Testis (tissue), 2 donors: ENCODE measurements at regions not wholly inside any gene's neighbourhood (a gene's known extent, or its start where the extent isn't known, plus 50 kb on each side); places are given as distances from the start of the nearest gene placed in this dataset.

ENCODE experiments used
- DNase-seq: peaks from one replicate; pipeline ENCODE4 v3.0.0-alpha.2; 2019
- H3K27ac ChIP-seq, 2 donors: fragments of 200-600 bp; sonication (generic); one replicate each; pipeline ENCODE4 v1.5.1; 2019
- H3K27me3 ChIP-seq: fragments of 200-600 bp; sonication (generic); one replicate; pipeline ENCODE4 v1.5.1; 2019
- H3K36me3 ChIP-seq: fragments of 200-600 bp; sonication (generic); one replicate; pipeline ENCODE4 v1.5.1; 2017; ENCODE audit warnings: low read depth; ENCODE audit errors: missing control alignments
- H3K4me1 ChIP-seq: fragments of 200-600 bp; sonication (generic); one replicate; pipeline ENCODE4 v1.5.1; 2019
- H3K4me3 ChIP-seq, 2 donors: fragments of 200-600 bp; sonication (generic); one replicate each; pipeline ENCODE4 v1.5.1; 2017 to 2019
- H3K9me3 ChIP-seq: fragments of 200-600 bp; sonication (generic); one replicate; pipeline ENCODE4 v1.5.1; 2017
- CTCF ChIP-seq, 3 experiments: fragments of 450-650 bp in 2 of 3; fragments of 200-600 bp in 1 of 3; sonication (generic) in 1 of 3; IDR thresholded peaks; one replicate each; pipeline ENCODE4 v1.5.1; 2016 to 2019; ENCODE audit warnings: antibody characterized with exemption in 3 of 3, mild to moderate bottlenecking in 2 of 3, moderate library complexity in 1 of 3
- POLR2A ChIP-seq: fragments of 450-650 bp; IDR thresholded peaks from one replicate; pipeline ENCODE4 v1.6.1; 2017; ENCODE audit warnings: antibody characterized with exemption, mild to moderate bottlenecking, moderate library complexity
- WGBS, 2 donors: methylation state at CpG; one replicate each; pipeline ENCODE4 v1.1.5; 2018; 5-methylcytosine and 5-hydroxymethylcytosine counted together
- intact Hi-C: fragments of 100-400 bp; cut with DNase I; formaldehyde crosslinking; loops from one replicate; pipeline ENCODE4 v1.15.1; 2023; ENCODE audit warnings: low total_unique reads

GRCh38 chr5:130287438-130287837, 383.2 kb downstream of the CHSY3 start:
- Histone ChIP-seq H3K27me3 (no peaks in the 10 kb centered on the region), H3K4me1 (no peaks in the 10 kb centered on the region), H3K27ac (no peak overlapping the region), H3K4me3 (no peak overlapping the region), H3K36me3 (no peaks in the 10 kb centered on the region), H3K9me3 (no peaks in the 10 kb centered on the region)
- intact Hi-C loops = no loop called here
- TF ChIP-seq CTCF (IDR thresholded peaks at IDR 0.05) = no peak
- no peak for DNase-seq

GRCh38 chr5:130286971-130287370, 382.7 kb downstream of the CHSY3 start:
- H3K4me1 ChIP-seq = no peaks in the 10 kb centered on the region
- DNase-seq = no peak
- WGBS, 2 donors = 66 to 75% methylated on average over 2 of the region's 2 CpGs
- no peaks in the 10 kb centered on the region for H3K9me3 ChIP-seq
- no peak for TF ChIP-seq POLR2A
- no peak for TF ChIP-seq CTCF (IDR thresholded peaks at IDR 0.05)
- H3K27me3 ChIP-seq = no peaks in the 10 kb centered on the region
- no peak overlapping the region for H3K4me3 ChIP-seq
- no peak overlapping the region for H3K27ac ChIP-seq
- no peaks in the 10 kb centered on the region for H3K36me3 ChIP-seq
- intact Hi-C loops = no loop called here

GRCh38 chr5:130282049-130282448, 377.8 kb downstream of the CHSY3 start:
- Histone ChIP-seq H3K4me3 (no peak overlapping the region), H3K9me3 (no peaks in the 10 kb centered on the region), H3K36me3 (no peaks in the 10 kb centered on the region), H3K27me3 (no peaks in the 10 kb centered on the region), H3K27ac (no peak overlapping the region), H3K4me1 (no peaks in the 10 kb centered on the region)
- TF ChIP-seq CTCF (IDR thresholded peaks at IDR 0.05) (no peak), POLR2A (no peak)
- 80 to 92% methylated on average over 1 of the region's 1 CpG for WGBS, 2 donors
- intact Hi-C loops = no loop called here
- DNase-seq = no peak

GRCh38 chr5:130280528-130281217, 376.4 kb downstream of the CHSY3 start:
- Histone ChIP-seq H3K27me3 (no peaks in the 10 kb centered on the region), H3K27ac (no peak overlapping the region), H3K36me3 (no peaks in the 10 kb centered on the region), H3K4me3 (no peak overlapping the region), H3K9me3 (no peaks in the 10 kb centered on the region), H3K4me1 (no peaks in the 10 kb centered on the region)
- 81 to 85% methylated on average over 8 of the region's 8 CpGs for WGBS, 2 donors
- no peak for DNase-seq
- intact Hi-C loops = no loop called here
- no peak for TF ChIP-seq POLR2A
- TF ChIP-seq CTCF (IDR thresholded peaks at IDR 0.05) = no peak

- WGBS, 2 donors = 71 to 80% methylated on average over 1 of the region's 1 CpG
- Histone ChIP-seq H3K4me3 (no peak overlapping the region), H3K27me3 (no peaks in the 10 kb centered on the region), H3K9me3 (no peaks in the 10 kb centered on the region), H3K4me1 (no peaks in the 10 kb centered on the region), H3K27ac (no peak overlapping the region), H3K36me3 (no peaks in the 10 kb centered on the region)
- intact Hi-C loops = no loop called here
- no peak for DNase-seq
- TF ChIP-seq POLR2A (no peak), CTCF (IDR thresholded peaks at IDR 0.05) (no peak)
These were observed 375.1 kb downstream of the CHSY3 start for GRCh38 chr5:130279386-130279785.
